ENCODE measurements at regions not wholly inside any gene's neighbourhood (a gene's known extent, or its start where the extent isn't known, plus 50 kb on each side); places are given as distances from the start of the nearest gene placed in this dataset.
"Not testable (repeated sequence)": the region's sequence is repeated elsewhere in the genome, so short reads cannot be mapped to it uniquely, and the experiment has no call there.

- Mint-ChIP-seq H3K4me3 (ENCODE audit: unreplicated experiment) (no peak overlapping the region), H3K27ac (ENCODE audit: low read depth, unreplicated experiment) (no peak overlapping the region), H3K4me1 (ENCODE audit: insufficient read depth, unreplicated experiment) (no peaks in the 10 kb centered on the region), H3K9me3 (ENCODE audit: unreplicated experiment) (no peaks in the 10 kb centered on the region), H3K36me3 (ENCODE audit: insufficient read depth, unreplicated experiment) (no peaks in the 10 kb centered on the region), H3K27me3 (ENCODE audit: insufficient read depth, unreplicated experiment) (no peaks in the 10 kb centered on the region)
- BruUV-seq (replicated peaks) = no TSS peak
- DNase-seq (ENCODE audit: unreplicated experiment) = peak; percentile 20
- POLR2A ChIA-PET = no interaction called here
- TF ChIP-seq CTCF (IDR thresholded peaks at IDR 0.05; ENCODE audit: unreplicated experiment) = no peak
- CTCF ChIA-PET = no interaction called here
- intact Hi-C loops (cut with micrococcal nuclease) = no loop called here
Observed at GRCh38 chr3:151675858-151676615, 57.7 kb upstream of the AADACL2 start.

DNA sequence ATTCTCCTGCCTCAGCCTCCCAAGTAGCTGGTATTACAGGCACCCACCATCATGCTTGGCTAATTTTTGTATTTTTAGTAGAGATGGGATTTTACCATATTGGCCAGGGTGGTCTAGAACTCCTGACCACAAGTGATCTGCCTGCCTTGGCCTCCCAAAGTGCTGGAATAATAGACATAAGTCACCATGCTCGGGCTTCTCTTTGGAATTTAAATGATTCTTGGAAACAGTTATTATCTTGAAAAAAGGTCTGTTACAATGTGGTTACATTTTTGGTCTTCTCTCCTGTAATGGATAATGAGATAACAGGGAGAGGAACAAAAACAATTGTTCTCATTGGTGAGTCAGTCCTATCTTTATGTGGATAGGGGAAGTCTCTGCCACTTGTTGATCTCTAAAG is 59.8 kb upstream of the AADACL2 start:
- ChIA-PET CTCF (interaction anchor here (0.8 kb wide), 1 partner anchor 43 kb away, joined by 3 read pairs; no protein-coding TSS in a partner anchor), POLR2A (no interaction called here)
- H3K4me3 Mint-ChIP-seq (ENCODE audit: unreplicated experiment) = no peak overlapping the region
- H3K27me3 Mint-ChIP-seq (ENCODE audit: insufficient read depth, unreplicated experiment) = no peaks in the 10 kb centered on the region
- TF ChIP-seq CTCF (IDR thresholded peaks at IDR 0.05; ENCODE audit: unreplicated experiment) = no peak
- no peaks in the 10 kb centered on the region for H3K36me3 Mint-ChIP-seq (ENCODE audit: insufficient read depth, unreplicated experiment)
- no peaks in the 10 kb centered on the region for H3K9me3 Mint-ChIP-seq (ENCODE audit: unreplicated experiment)
- no peaks in the 10 kb centered on the region for H3K4me1 Mint-ChIP-seq (ENCODE audit: insufficient read depth, unreplicated experiment)
- intact Hi-C loops (cut with micrococcal nuclease) = no loop called here
- no TSS peak for BruUV-seq (replicated peaks)
- H3K27ac Mint-ChIP-seq (ENCODE audit: low read depth, unreplicated experiment) = no peak overlapping the region
- no peak for DNase-seq (ENCODE audit: unreplicated experiment)

DNA sequence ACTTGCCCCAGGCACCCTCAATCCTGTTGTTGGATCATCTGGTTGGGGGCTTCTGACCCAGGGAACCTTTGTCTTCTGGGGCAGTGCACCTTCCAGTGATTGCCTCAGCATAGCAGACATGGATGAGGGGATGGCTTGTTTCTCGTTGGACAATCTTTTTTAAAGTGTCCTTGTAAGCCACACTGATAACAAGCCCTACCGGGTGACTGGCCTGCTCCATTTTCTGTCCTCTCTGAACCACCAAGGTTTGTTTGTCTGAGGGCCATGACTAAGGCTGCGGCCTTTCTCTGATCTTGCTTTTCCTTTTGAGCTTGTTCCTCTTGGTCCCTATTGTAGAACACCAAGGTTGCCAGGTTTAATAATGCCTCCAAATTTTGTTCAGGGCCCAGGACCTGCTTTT is 66.0 kb upstream of the AADACL2 start:
- H3K36me3 Mint-ChIP-seq (ENCODE audit: insufficient read depth, unreplicated experiment); H3K4me3 Mint-ChIP-seq (ENCODE audit: unreplicated experiment); H3K4me1 Mint-ChIP-seq (ENCODE audit: insufficient read depth, unreplicated experiment); DNase-seq (ENCODE audit: unreplicated experiment); H3K9me3 Mint-ChIP-seq (ENCODE audit: unreplicated experiment); intact Hi-C loops (cut with micrococcal nuclease); BruUV-seq (replicated peaks); H3K27ac Mint-ChIP-seq (ENCODE audit: low read depth, unreplicated experiment); H3K27me3 Mint-ChIP-seq (ENCODE audit: insufficient read depth, unreplicated experiment): not testable (repeated sequence)
- ChIA-PET POLR2A (interaction anchor here (1.4 kb wide), 1 partner anchor 28 kb away, joined by 3 read pairs; no protein-coding TSS in a partner anchor), CTCF (interaction anchor here (0.6 kb wide), 2 partner anchors 85 to 144 kb away, joined by 3 read pairs; no protein-coding TSS in a partner anchor)

DNA sequence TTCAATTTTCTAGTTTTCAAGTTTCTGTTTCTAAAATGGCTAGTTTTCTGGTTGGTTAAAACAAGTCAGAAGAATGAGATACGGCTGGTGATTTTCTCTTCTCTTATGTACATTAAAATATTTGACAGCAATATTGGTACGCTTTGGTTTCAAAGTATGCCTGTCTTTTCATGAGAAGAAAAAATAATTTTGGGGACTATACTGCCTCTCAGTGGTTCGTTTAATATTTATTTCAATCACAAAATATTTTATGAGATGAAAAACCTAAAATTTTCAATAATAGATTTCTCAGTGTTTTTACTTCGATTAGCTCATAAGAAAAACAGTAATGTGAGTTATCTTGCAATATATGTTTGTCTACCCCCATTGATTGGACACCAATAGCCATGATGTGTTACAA is 72.8 kb upstream of the AADACL2 start:
- BruUV-seq (replicated peaks) = no TSS peak
- no peak overlapping the region for H3K4me3 Mint-ChIP-seq (ENCODE audit: unreplicated experiment)
- no peaks in the 10 kb centered on the region for H3K9me3 Mint-ChIP-seq (ENCODE audit: unreplicated experiment)
- intact Hi-C loops (cut with micrococcal nuclease) = loop anchor here (1.0 to 2.0 kb wide), 3 partner anchors 178 to 370 kb away; no protein-coding TSS in a partner anchor
- peak; percentile 13 for DNase-seq (ENCODE audit: unreplicated experiment)
- no peaks in the 10 kb centered on the region for H3K36me3 Mint-ChIP-seq (ENCODE audit: insufficient read depth, unreplicated experiment)
- POLR2A ChIA-PET = no interaction called here
- no peaks in the 10 kb centered on the region for H3K27me3 Mint-ChIP-seq (ENCODE audit: insufficient read depth, unreplicated experiment)
- no peak overlapping the region for H3K27ac Mint-ChIP-seq (ENCODE audit: low read depth, unreplicated experiment)
- no peaks in the 10 kb centered on the region for H3K4me1 Mint-ChIP-seq (ENCODE audit: insufficient read depth, unreplicated experiment)
- CTCF ChIA-PET = interaction anchor here (0.6 to 4.0 kb wide), 8 partner anchors 43 to 223 kb away, joined by 3 to 25 read pairs (median 4); no protein-coding TSS in a partner anchor
- TF ChIP-seq CTCF (IDR thresholded peaks at IDR 0.05; ENCODE audit: unreplicated experiment) = peak; percentile 7

Data from MCF 10A (cell line).